Kidney epithelial cell (primary cell): ENCODE measurements at regions not wholly inside any gene's neighbourhood (a gene's known extent, or its start where the extent isn't known, plus 50 kb on each side); places are given as distances from the start of the nearest gene placed in this dataset.
A peak's percentile ranks its signal among the peaks of the same experiment; 100 is the strongest.

Experiments
- DNase-seq: peaks from one replicate; pipeline ENCODE4 v3.0.0-alpha.2; 2010; ENCODE audit warnings: low read depth
- H3K27me3 ChIP-seq: 2 replicates; pipeline ENCODE4 v1.6.0; 2011; ENCODE audit warnings: low read length; ENCODE audit not compliant: control insufficient read depth, insufficient read depth
- H3K36me3 ChIP-seq: 2 replicates; pipeline ENCODE4 v1.5.1; 2011; ENCODE audit warnings: low read length; ENCODE audit not compliant: control insufficient read depth, insufficient read depth
- H3K4me3 ChIP-seq: 2 replicates; pipeline ENCODE4 v1.5.1; 2011; ENCODE audit warnings: low read depth, mild to moderate bottlenecking, control low read depth, low read length
- TF ChIP-seq, protein P1 (sequence below): IDR thresholded peaks from 2 replicates; pipeline ENCODE4 v1.5.1; 2011; ENCODE audit warnings: mild to moderate bottlenecking, moderate library complexity, low read length, control low read depth, inconsistent platforms; ENCODE audit not compliant: insufficient read depth, poor library complexity, severe bottlenecking

- Histone ChIP-seq H3K27me3 (no peaks in the 10 kb centered on the region), H3K36me3 (no peaks in the 10 kb centered on the region), H3K4me3 (no peak overlapping the region)
- TF ChIP-seq, protein P1, sequence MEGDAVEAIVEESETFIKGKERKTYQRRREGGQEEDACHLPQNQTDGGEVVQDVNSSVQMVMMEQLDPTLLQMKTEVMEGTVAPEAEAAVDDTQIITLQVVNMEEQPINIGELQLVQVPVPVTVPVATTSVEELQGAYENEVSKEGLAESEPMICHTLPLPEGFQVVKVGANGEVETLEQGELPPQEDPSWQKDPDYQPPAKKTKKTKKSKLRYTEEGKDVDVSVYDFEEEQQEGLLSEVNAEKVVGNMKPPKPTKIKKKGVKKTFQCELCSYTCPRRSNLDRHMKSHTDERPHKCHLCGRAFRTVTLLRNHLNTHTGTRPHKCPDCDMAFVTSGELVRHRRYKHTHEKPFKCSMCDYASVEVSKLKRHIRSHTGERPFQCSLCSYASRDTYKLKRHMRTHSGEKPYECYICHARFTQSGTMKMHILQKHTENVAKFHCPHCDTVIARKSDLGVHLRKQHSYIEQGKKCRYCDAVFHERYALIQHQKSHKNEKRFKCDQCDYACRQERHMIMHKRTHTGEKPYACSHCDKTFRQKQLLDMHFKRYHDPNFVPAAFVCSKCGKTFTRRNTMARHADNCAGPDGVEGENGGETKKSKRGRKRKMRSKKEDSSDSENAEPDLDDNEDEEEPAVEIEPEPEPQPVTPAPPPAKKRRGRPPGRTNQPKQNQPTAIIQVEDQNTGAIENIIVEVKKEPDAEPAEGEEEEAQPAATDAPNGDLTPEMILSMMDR: no peak
- no peak for DNase-seq
Observed at GRCh38 chr2:77834360-77835002, 312.3 kb upstream of the LRRTM4 start.

DNA sequence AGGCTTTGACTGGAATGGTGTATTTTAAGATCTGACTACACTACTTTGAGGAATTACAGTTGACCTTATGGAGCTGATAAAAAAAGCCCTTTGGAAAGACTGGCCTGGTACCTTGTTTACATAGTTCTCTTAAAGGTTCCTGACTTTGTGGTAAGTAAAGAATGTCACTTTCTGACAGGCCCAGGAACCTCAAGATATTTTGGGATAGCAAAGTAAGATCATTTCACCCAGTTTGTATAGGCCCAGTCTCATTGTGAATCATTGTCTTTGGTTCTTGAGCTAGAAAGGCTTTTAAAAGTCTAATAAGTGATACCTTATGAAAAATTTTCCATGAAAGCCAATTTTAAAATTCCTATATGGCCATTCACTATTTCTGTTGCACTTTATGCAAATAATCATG is 316.3 kb upstream of the LRRTM4 start:
- no peaks in the 10 kb centered on the region for H3K36me3 ChIP-seq
- TF ChIP-seq, protein P1: no peak
- no peak for DNase-seq
- no peak overlapping the region for H3K4me3 ChIP-seq
- H3K27me3 ChIP-seq: no peaks in the 10 kb centered on the region

DNA sequence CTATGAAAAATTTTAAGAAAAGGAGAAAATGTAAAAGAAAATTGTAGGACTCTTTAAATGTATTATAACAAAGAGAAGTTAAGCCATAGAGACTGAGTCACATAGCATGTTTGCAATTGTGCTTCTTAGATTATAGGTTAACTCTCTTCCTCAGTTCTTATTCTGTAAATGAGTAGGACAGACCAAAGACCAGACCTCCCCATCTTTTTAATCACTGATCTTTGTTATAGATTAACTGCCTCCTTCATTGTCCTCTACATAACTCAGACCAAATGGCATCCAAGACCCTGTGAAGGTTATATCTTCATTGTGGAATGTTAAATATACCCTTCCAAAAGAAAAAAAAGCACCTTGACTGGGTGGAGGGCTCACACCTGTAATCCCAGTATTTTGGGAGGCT is 316.9 kb upstream of the LRRTM4 start:
- Histone ChIP-seq H3K27me3 (no peaks in the 10 kb centered on the region), H3K4me3 (no peak overlapping the region), H3K36me3 (no peaks in the 10 kb centered on the region)
- peak; percentile 32 for DNase-seq
- TF ChIP-seq, protein P1: no peak

DNA sequence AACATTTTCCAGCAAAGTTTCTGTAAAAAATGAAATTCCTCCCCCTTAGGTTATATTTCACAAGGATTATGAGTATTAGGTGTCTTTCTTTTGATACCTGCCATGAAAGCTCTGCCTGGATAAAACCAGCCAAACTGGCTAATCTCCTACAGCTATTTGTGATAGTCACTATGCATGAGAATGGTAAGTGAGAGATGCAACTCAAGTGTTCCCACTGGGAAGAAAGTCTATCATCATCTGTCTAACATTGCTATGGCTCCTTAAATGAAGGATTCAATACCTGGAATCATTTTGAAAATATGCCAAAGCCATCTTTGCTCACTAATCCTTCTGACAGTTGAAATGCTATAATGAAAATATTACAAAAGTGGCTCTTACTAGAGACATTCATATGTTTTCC is 339.9 kb upstream of the LRRTM4 start:
- H3K4me3 ChIP-seq: no peak overlapping the region
- no peaks in the 10 kb centered on the region for H3K27me3 ChIP-seq
- no peaks in the 10 kb centered on the region for H3K36me3 ChIP-seq
- TF ChIP-seq, protein P1: no peak
- DNase-seq: no peak

DNA sequence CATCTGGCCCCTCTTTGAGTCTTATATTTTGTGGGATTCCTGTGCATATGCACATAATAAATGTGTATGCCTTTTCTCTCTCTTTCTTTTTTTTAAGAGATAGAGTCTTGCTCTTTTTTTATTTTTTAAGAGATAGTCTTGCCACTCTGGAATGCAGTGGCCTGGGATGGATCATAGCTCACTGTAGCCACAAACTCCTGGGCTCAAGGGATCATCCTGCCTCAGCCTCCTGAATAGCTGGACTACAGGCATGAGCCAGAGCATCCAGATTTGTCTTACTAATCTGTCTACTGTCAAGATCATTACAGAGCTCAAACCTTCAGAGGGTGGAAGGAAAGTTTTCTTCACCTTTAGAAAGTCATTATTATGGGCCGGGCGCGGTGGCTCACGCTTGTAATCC is 342.2 kb upstream of the LRRTM4 start:
- Histone ChIP-seq H3K4me3 (no peak overlapping the region), H3K36me3 (no peaks in the 10 kb centered on the region), H3K27me3 (no peaks in the 10 kb centered on the region)
- TF ChIP-seq, protein P1: no peak
- DNase-seq: no peak

DNA sequence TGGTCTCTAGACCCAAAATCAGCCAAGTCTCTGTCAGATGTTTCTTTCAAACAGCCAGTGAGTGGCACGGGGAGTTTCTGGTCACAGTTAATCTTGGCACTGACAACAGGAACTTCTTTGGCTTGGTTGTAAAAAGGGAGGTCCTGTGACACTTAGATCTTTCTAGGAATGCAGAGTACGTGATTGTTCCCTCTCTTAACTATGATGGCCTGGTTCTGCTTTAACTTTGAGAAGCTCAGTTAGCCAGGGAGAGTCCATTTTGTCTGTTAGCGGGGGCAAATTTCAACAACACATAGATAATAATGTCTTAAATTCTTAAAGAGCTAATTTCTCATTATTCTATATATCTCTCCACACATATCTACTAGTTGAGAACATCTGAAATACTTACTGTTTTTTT is 344.5 kb upstream of the LRRTM4 start:
- TF ChIP-seq, protein P1: no peak
- no peaks in the 10 kb centered on the region for H3K27me3 ChIP-seq
- no peak for DNase-seq
- H3K4me3 ChIP-seq: no peak overlapping the region
- H3K36me3 ChIP-seq: no peaks in the 10 kb centered on the region
